HG02938 (cell line): ENCODE measurements at regions not wholly inside any gene's neighbourhood (a gene's known extent, or its start where the extent isn't known, plus 50 kb on each side); places are given as distances from the start of the nearest gene placed in this dataset.

Source experiments
- ATAC-seq: cut with Tn5 transposase; IDR thresholded peaks from one replicate; pipeline ENCODE4 v1.9.1; 2021; ENCODE audit warnings: mild to moderate bottlenecking, moderate library complexity; ENCODE audit not compliant: unreplicated experiment

- no peak for ATAC-seq
Measured at GRCh38 chr1:106681939-106682522, 374.4 kb upstream of the PRMT6 start.

- ATAC-seq, result no peak
Measured at GRCh38 chr1:106688446-106688845, 368.0 kb upstream of the PRMT6 start.

DNA sequence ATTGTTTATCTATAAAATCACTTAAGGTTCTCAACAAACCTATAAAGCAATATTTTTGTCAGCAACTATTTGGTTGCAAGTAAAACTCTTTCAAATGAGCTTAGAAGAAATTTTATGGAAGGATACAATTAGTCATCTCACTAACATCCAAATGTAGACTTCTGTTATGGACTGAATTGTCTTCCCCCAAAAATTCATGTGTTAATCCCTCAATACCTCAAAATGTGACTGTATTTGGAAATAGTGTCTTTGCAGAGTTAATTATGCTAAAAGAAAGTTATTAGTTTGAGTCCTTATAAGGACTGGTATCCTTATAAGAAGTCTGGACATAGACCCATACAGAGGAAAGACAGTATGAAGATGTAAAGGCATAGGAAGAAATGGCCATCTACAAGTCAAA is 357.8 kb upstream of the PRMT6 start:
- ATAC-seq, result no peak

DNA sequence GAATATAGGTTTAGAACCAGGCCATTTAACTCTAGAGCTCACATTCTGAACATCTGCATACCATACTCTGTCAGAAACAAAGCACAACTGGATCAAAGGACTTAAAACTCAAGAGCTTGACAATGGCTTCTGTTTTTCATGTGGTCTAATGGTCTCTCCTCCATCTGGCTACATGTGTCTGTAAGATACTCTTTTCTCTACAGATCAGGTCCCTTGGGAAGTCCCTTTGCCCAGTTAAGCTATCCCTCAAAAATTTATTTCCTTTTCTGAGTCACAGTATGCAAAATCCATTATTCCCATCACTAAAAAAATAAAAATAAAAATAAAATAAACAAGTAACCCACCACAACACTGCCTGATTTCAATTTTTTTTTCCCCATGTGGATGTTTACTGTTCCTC is 357.0 kb upstream of the PRMT6 start:
- no peak for ATAC-seq

DNA sequence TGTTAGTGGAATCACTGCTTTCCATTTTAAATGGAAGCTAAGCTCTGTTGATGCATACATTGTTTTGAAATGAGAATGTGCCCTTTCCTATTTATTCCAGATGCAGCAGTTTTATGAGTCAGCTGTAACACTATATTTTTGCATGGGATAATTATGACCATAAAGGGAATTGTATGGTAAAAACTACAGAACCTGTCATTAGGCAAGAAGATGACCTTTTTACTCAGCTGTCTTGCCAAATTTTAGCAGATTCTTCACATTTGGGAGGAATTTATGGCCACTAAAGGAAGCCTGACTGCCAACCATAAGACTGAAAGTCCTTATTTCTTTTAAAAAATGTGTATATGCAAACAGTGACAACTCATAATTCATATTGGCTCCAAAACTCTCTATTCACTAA is 356.3 kb upstream of the PRMT6 start:
- ATAC-seq, result no peak

GRCh38 chr1:106705971-106706370 is 350.5 kb upstream of the PRMT6 start:
- ATAC-seq, result no peak

GRCh38 chr1:106717591-106717990 is 338.9 kb upstream of the PRMT6 start:
- no peak for ATAC-seq

- no peak for ATAC-seq
Measured at GRCh38 chr1:106721790-106722189, 334.7 kb upstream of the PRMT6 start.

- no peak for ATAC-seq
Measured at GRCh38 chr1:106722466-106722865, 334.0 kb upstream of the PRMT6 start.

- ATAC-seq, result peak; percentile 78
Measured at GRCh38 chr1:106727171-106727570, 329.3 kb upstream of the PRMT6 start.

DNA sequence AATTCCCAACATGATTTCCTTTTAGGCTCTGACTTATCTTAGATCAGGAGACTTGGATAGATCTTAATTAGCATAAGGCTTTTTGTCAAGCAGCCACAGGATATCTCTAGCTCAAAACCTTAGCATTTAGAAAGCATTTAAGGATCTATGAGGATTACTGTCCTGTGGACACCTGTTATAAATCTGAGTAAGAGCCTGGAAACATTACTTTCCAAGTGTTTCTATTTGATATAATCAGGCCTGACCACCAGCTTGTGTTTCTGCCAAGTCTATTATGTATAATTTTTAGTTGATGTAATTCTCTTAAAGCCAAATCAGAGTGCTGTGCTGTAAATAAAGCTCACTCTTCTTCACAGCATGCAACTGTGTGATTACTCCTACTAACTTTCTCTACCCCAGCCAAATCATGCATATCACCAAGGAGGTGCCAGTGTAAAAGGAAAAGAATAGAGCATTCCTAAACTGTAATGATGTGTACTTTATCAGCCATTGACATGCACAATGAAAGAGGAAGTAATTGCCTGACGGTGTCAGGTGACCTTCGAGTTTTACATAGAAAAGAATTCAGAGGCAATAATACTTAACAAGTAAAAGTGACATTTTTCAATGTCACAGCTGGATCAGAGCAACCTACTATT is 309.9 kb upstream of the PRMT6 start:
- no peak for ATAC-seq

GRCh38 chr1:106747232-106747631 is 309.2 kb upstream of the PRMT6 start:
- ATAC-seq, result no peak

DNA sequence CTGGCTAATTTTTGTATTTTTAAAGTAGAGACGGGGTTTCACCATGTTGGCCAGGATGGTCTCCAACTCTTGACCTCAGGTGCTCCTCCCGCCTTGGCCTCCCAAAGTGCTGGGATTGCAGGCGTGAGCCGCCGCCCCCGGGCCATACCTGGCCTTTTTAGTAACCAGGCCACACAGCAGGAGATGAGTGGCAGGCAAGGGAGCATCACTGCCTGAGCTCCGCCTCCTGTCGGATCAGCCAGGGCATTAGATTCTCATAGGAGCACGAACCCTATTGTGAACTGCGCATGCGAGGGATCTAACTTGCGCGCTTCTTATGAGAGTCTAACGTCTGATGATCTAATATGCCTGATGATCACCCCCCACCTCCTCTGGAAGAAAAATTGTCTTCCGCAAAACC is 308.7 kb upstream of the PRMT6 start:
- ATAC-seq, result no peak

- ATAC-seq, result no peak
Measured at GRCh38 chr1:106748606-106749005, 307.9 kb upstream of the PRMT6 start.

- no peak for ATAC-seq
Measured at GRCh38 chr1:106749491-106749890, 307.0 kb upstream of the PRMT6 start.

GRCh38 chr1:106749906-106750305 is 306.6 kb upstream of the PRMT6 start:
- ATAC-seq, result no peak

DNA sequence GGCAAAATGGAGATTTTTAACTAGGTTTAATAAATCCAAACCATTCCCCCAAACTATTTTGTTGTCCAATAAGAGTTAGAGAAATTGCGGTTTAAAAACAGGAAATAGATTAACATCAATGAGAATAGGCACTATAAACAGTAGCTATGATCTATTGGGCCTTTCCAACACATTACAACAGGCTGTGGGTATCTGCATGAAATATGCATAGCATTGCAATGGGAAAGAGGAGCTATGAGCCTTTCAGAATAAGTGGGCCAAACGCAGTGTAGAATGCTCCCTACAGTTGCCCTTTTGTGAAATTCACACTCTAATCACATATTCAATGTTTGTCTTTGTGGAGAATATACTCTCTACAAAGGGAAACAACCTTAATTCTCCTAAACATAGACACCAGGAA is 305.5 kb upstream of the PRMT6 start:
- no peak for ATAC-seq

GRCh38 chr1:106753066-106753465 is 303.4 kb upstream of the PRMT6 start:
- ATAC-seq, result no peak

- no peak for ATAC-seq
Measured at GRCh38 chr1:106754957-106755356, 301.5 kb upstream of the PRMT6 start.

GRCh38 chr1:106755682-106756406 is 300.6 kb upstream of the PRMT6 start:
- ATAC-seq, result no peak

DNA sequence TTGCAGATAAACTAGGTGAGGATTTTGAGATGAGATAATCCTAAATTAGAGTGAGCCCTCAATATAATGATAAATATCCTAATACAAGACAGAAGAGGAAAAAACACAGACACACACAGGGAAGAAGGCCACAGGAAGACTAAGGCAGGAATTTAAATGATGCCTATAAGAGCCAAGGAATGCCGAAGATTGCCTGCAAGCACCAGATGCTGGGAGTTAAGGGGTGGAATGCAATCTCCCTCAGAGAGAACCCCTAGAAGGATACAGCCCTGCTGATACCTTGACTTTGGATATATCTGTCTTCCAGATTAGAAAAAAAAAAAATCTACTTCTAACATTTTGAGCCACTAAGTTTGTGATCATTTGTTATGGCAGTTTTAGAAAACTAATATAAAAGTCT is 299.7 kb upstream of the PRMT6 start:
- no peak for ATAC-seq

DNA sequence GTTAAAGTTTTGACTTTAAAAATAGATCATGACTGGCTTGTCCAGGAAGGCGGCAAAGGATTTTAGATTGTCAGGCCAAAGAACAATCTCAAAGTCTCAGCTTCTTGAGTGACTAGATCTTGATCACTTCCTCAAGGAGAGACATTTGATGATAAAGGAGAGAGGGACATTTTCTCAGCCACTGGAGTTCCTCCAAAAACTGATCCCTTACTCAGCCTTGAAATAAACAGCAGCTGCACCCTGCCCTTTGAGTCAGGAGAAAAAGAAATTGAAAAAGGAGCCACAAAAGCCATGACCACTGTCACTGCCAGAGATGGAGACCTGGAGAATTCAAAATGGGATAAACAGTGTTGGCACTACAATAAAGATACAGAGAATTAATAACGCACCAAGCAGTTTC is 288.4 kb upstream of the PRMT6 start:
- ATAC-seq, result no peak
